Stimulated activated CD4-positive, alpha-beta T cell treated with anti-CD3 and anti-CD28 coated beads, Interleukin-4, amount 100 ng/mL, for 48 hours (primary cell): ENCODE measurements at regions not wholly inside any gene's neighbourhood (a gene's known extent, or its start where the extent isn't known, plus 50 kb on each side); places are given as distances from the start of the nearest gene placed in this dataset.
A peak's percentile ranks its signal among the peaks of the same experiment; 100 is the strongest.

Experiments
- DNase-seq, 2 donors: peaks; one replicate each; pipeline ENCODE4 v3.0.0-alpha.2; 2020; ENCODE audit warnings: low read depth in 2 of 2

- DNase-seq = no peak
Measured at GRCh38 chr18:45378308-45378707, 237.0 kb upstream of the SLC14A2 start.

GRCh38 chr18:45378933-45379332 is 236.3 kb upstream of the SLC14A2 start:
- no peak for DNase-seq

- DNase-seq = no peak
Measured at GRCh38 chr18:45379903-45380302, 235.4 kb upstream of the SLC14A2 start.

- DNase-seq = no peak
Measured at GRCh38 chr18:45381282-45381681, 234.0 kb upstream of the SLC14A2 start.

- DNase-seq = no peak
Measured at GRCh38 chr18:45383228-45383627, 232.0 kb upstream of the SLC14A2 start.

GRCh38 chr18:45384137-45384961 is 230.9 kb upstream of the SLC14A2 start:
- peak; percentile 34 to 37 for DNase-seq

- no peak for DNase-seq
Measured at GRCh38 chr18:45384962-45385315, 230.3 kb upstream of the SLC14A2 start.

- no peak for DNase-seq
Measured at GRCh38 chr18:45386041-45386655, 229.1 kb upstream of the SLC14A2 start.

GRCh38 chr18:45387229-45387628 is 228.0 kb upstream of the SLC14A2 start:
- no peak for DNase-seq

GRCh38 chr18:45398448-45398847 is 216.8 kb upstream of the SLC14A2 start:
- DNase-seq = no peak

- no peak for DNase-seq
Measured at GRCh38 chr18:45399146-45399545, 216.1 kb upstream of the SLC14A2 start.

- no peak for DNase-seq
Measured at GRCh38 chr18:45399643-45400042, 215.6 kb upstream of the SLC14A2 start.

- no peak for DNase-seq
Measured at GRCh38 chr18:45402485-45403056, 212.7 kb upstream of the SLC14A2 start.

- no peak for DNase-seq
Measured at GRCh38 chr18:45403341-45404049, 211.8 kb upstream of the SLC14A2 start.

GRCh38 chr18:45408218-45408617 is 207.1 kb upstream of the SLC14A2 start:
- no peak for DNase-seq

- no peak for DNase-seq
Measured at GRCh38 chr18:45409971-45410370, 205.3 kb upstream of the SLC14A2 start.

- DNase-seq = no peak
Measured at GRCh38 chr18:45412577-45412976, 202.7 kb upstream of the SLC14A2 start.

GRCh38 chr18:45413180-45413836 is 202.0 kb upstream of the SLC14A2 start:
- DNase-seq = no peak

GRCh38 chr18:45415614-45416013 is 199.7 kb upstream of the SLC14A2 start:
- no peak for DNase-seq

GRCh38 chr18:45416168-45416567 is 199.1 kb upstream of the SLC14A2 start:
- no peak for DNase-seq

- no peak for DNase-seq
Measured at GRCh38 chr18:45417392-45417791, 197.9 kb upstream of the SLC14A2 start.

- no peak for DNase-seq
Measured at GRCh38 chr18:45423659-45424058, 191.6 kb upstream of the SLC14A2 start.
